Heart left ventricle (tissue), 16 donors: ENCODE measurements at regions not wholly inside any gene's neighbourhood (a gene's known extent, or its start where the extent isn't known, plus 50 kb on each side); places are given as distances from the start of the nearest gene placed in this dataset.

Experiments
- ATAC-seq, 4 donors: fragments of 200-7000 bp; cut with Tn5 transposase; one replicate each; pipeline ENCODE4 v1.9.1; 2020 to 2022; ENCODE audit warnings: moderate library complexity in 4 of 4, mild to moderate bottlenecking in 3 of 4, moderate number of reproducible peaks in 1 of 4
- DNase-seq, 5 donors: peaks; one replicate each; pipeline ENCODE4 v3.0.0-alpha.2; 2020
- H3K27ac ChIP-seq, 12 donors: fragments of 200-600 bp; sonication (generic) in 4 of 12; one replicate each; pipeline versions ENCODE4 v1.5.0 to v1.8.0; 2016 to 2022; ENCODE audit warnings: mild to moderate bottlenecking in 2 of 12
- H3K27me3 ChIP-seq, 9 donors: fragments of 200-600 bp; sonication (generic) in 2 of 9; one replicate each; pipeline versions ENCODE4 v1.5.1 to v1.8.0; 2016 to 2022; ENCODE audit warnings: mild to moderate bottlenecking in 3 of 9
- H3K36me3 ChIP-seq, 9 donors: fragments of 200-600 bp; sonication (generic) in 2 of 9; one replicate each; pipeline versions ENCODE4 v1.5.0 to v1.8.0; 2018 to 2022; ENCODE audit warnings: mild to moderate bottlenecking in 2 of 9
- H3K4me1 ChIP-seq, 12 donors: fragments of 200-600 bp; sonication (generic) in 4 of 12; one replicate each; pipeline versions ENCODE4 v1.5.0 to v1.8.0; 2016 to 2022; ENCODE audit warnings: mild to moderate bottlenecking in 3 of 12
- H3K4me3 ChIP-seq, 12 donors: fragments of 200-600 bp; sonication (generic) in 4 of 12; one replicate each; pipeline versions ENCODE4 v1.5.0 to v1.8.0; 2017 to 2022; ENCODE audit warnings: mild to moderate bottlenecking in 9 of 12, moderate library complexity in 4 of 12
- H3K9me3 ChIP-seq, 12 donors: fragments of 200-600 bp; sonication (generic) in 4 of 12; one replicate each; pipeline versions ENCODE4 v1.5.0 to v1.8.0; 2016 to 2022; ENCODE audit warnings: mild to moderate bottlenecking in 1 of 12
- CTCF ChIP-seq, 12 donors: fragments of 200-600 bp; sonication (generic) in 4 of 12; IDR thresholded peaks; one replicate each; pipeline versions ENCODE4 v1.5.0 to v1.8.0; 2018 to 2022; ENCODE audit warnings: antibody characterized with exemption in 12 of 12, mild to moderate bottlenecking in 5 of 12
- POLR2A ChIP-seq, 2 donors: fragments of 450-650 bp; IDR thresholded peaks; one replicate each; pipeline ENCODE4 v1.6.1; 2017; ENCODE audit warnings: antibody characterized with exemption in 2 of 2, mild to moderate bottlenecking in 2 of 2, moderate library complexity in 2 of 2
- WGBS, 4 donors: extraction: QIAGEN DNeasy Blood & Tissue Kit in 2 of 4; methylation state at CpG; one replicate each; pipeline versions ENCODE4 v1.1.5 to v1.1.7; 2013 to 2018; 5-methylcytosine and 5-hydroxymethylcytosine counted together
- intact Hi-C, 10 donors: fragments of 100-400 bp; cut with DNase I; formaldehyde crosslinking; loops; one replicate each; pipeline versions ENCODE4 v1.11.1 to v1.14.2; 2022
- donor health status: ischemic (EF 13 %, LVEDD 7.1; RV severe dilation, severe dysfunction).
- donor health status: healthy with polysubstance abuse.
- donor health status: DM: no; HTN: yes; CAD: no.
- donor health status: DM: no; HTN: no; CAD: no.
- donor health status: ischemic (EF 25% LVEDD 6.9; RV normal size, moderate dysfunction).
- donor health status: ischemic (EF 25% LVEDD 5.7; RV mildly dilated, moderate dysfunction).
- donor health status: healthy.
- donor health status: DM: yes; HTN: yes; CAD: no.
- donor health status: ischemic (EF 35%, LVEDD 5.7; RV mildly dilated, moderate dysfunction).
- donor health status: nonischemic (EF 11% LVEDD 7.7; RV severe dilation, severe dysfunction).
- donor health status: DM: yes; HTN: yes; CAD: no.
- donor health status: PGD.
- donor health status: ischemic (EF 29% LVEDD 5.4; RV normal size, mild dysfunction).
- donor health status: nonischemic (EF 23%, LVEDD 6.1; RV moderate dilation, normal function).

- Histone ChIP-seq H3K4me3 (no peak overlapping the region), H3K27me3 (no peaks in the 10 kb centered on the region), H3K27ac (no peak overlapping the region), H3K4me1 (no peaks in the 10 kb centered on the region), H3K9me3 (peaks cover 2 to 39% (median 16%) of the 10 kb centered on the region in 12 donors), H3K36me3 (no peaks in the 10 kb centered on the region)
- no peak for DNase-seq
- no peak for ATAC-seq
- WGBS, 4 donors: 83 to 98% (median 86%) methylated on average over 1 of the region's 1 CpG
- intact Hi-C loops: no loop called here
- TF ChIP-seq CTCF (IDR thresholded peaks at IDR 0.05) (no peak), POLR2A (IDR thresholded peaks at IDR 0.05) (no peak)
Measured at GRCh38 chr3:109851854-109852253, 514.5 kb upstream of the DPPA4 start.

GRCh38 chr3:109852283-109852682, 514.9 kb upstream of the DPPA4 start:
- WGBS, 4 donors: 74 to 80% (median 79%) methylated on average over 3 of the region's 3 CpGs
- ATAC-seq: no peak
- intact Hi-C loops: no loop called here
- Histone ChIP-seq H3K27ac (no peak overlapping the region), H3K4me3 (no peak overlapping the region), H3K27me3 (no peaks in the 10 kb centered on the region), H3K9me3 (peaks cover 2 to 39% (median 16%) of the 10 kb centered on the region in 12 donors), H3K36me3 (no peaks in the 10 kb centered on the region), H3K4me1 (no peaks in the 10 kb centered on the region)
- DNase-seq: no peak
- TF ChIP-seq CTCF (IDR thresholded peaks at IDR 0.05): no peak
- no peak for TF ChIP-seq POLR2A (IDR thresholded peaks at IDR 0.05)

- no peaks in the 10 kb centered on the region for H3K4me1 ChIP-seq
- WGBS, 4 donors: 45 to 59% (median 54%) methylated on average over 2 of the region's 2 CpGs
Measured at GRCh38 chr3:109853077-109853731, 515.9 kb upstream of the DPPA4 start.

GRCh38 chr3:109863701-109864100, 526.4 kb upstream of the DPPA4 start:
- TF ChIP-seq POLR2A (IDR thresholded peaks at IDR 0.05) (no peak), CTCF (IDR thresholded peaks at IDR 0.05) (no peak)
- H3K4me1 ChIP-seq: no peaks in the 10 kb centered on the region
- ATAC-seq: no peak
- H3K9me3 ChIP-seq: peaks cover 0 to 10% (median 0%) of the 10 kb centered on the region in 12 donors
- H3K36me3 ChIP-seq: no peaks in the 10 kb centered on the region
- no peak overlapping the region for H3K4me3 ChIP-seq
- no peak for DNase-seq
- no peaks in the 10 kb centered on the region for H3K27me3 ChIP-seq
- intact Hi-C loops: no loop called here
- 76 to 96% (median 83%) methylated on average over 1 of the region's 1 CpG for WGBS, 4 donors
- no peak overlapping the region for H3K27ac ChIP-seq

More at GRCh38 chr3:109853077-109853731, 515.9 kb upstream of the DPPA4 start:
- Histone ChIP-seq H3K36me3 (no peaks in the 10 kb centered on the region), H3K9me3 (peaks cover 2 to 39% (median 16%) of the 10 kb centered on the region in 12 donors), H3K27me3 (no peaks in the 10 kb centered on the region), H3K27ac (no peak overlapping the region), H3K4me3 (no peak overlapping the region)
- ATAC-seq (no peak), DNase-seq (no peak)
- TF ChIP-seq POLR2A (IDR thresholded peaks at IDR 0.05): no peak
- TF ChIP-seq CTCF (IDR thresholded peaks at IDR 0.05): no peak
- intact Hi-C loops: no loop called here
